Activated naive CD4-positive, alpha-beta T cell treated with anti-CD3 and anti-CD28 coated beads, Interleukin-2, amount 10 ng/mL, durations not matched to agents 7 days and 5 days (primary cell): ENCODE measurements at regions not wholly inside any gene's neighbourhood (a gene's known extent, or its start where the extent isn't known, plus 50 kb on each side); places are given as distances from the start of the nearest gene placed in this dataset.

Experiments
- CTCF ChIA-PET: fragments of 350-600 bp; sonication (Branson Sonifier 250); formaldehyde crosslinking; loops from one replicate; lab custom pipeline; 2021; ENCODE audit warnings: antibody characterized with exemption; lab: Charles Lee
- DNase-seq: peaks from one replicate; pipeline ENCODE4 v3.0.0-alpha.2; 2020
- H3K27ac Mint-ChIP-seq: one replicate; pipeline ENCODE4 v1.8.0; 2021; ENCODE audit warnings: mild to moderate bottlenecking, moderate library complexity, mixed read lengths
- H3K27me3 Mint-ChIP-seq: one replicate; pipeline ENCODE4 v1.8.0; 2021; ENCODE audit warnings: mild to moderate bottlenecking, mixed read lengths
- H3K36me3 Mint-ChIP-seq: one replicate; pipeline ENCODE4 v1.8.0; 2021; ENCODE audit warnings: mixed read lengths
- H3K4me1 Mint-ChIP-seq: one replicate; pipeline ENCODE4 v1.8.0; 2021; ENCODE audit warnings: mixed read lengths
- H3K4me3 Mint-ChIP-seq: one replicate; pipeline ENCODE4 v1.8.0; 2021; ENCODE audit warnings: mild to moderate bottlenecking, moderate library complexity, mixed read lengths
- H3K9me3 Mint-ChIP-seq: one replicate; pipeline ENCODE4 v1.8.0; 2021; ENCODE audit warnings: mixed read lengths

DNA sequence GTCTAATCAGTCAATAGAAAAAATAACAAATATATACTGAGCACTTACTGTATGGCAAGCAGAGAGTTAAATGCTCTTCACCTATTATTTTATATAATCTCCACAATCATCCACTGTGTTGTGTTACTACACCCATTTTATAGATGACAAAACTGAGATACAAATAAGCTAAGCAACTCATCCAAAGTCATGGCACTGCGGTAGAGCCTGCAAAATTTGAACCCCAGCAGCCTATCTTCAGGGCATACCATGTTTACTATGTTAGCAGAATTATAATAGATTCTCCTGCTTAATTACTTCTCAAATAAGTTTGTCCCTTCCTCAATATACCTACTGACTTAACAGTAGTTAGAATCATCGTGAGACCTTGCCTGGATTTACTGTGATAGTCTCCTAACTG, 53.6 kb upstream of the PCED1B start:
- H3K9me3 Mint-ChIP-seq: no peaks in the 10 kb centered on the region
- peaks cover 7% of the 10 kb centered on the region for H3K27me3 Mint-ChIP-seq
- H3K27ac Mint-ChIP-seq: no peak overlapping the region
- H3K4me1 Mint-ChIP-seq: peaks cover 3% of the 10 kb centered on the region
- H3K4me3 Mint-ChIP-seq: no peak overlapping the region
- H3K36me3 Mint-ChIP-seq: no peaks in the 10 kb centered on the region
- CTCF ChIA-PET: no interaction called here
- DNase-seq: no peak

DNA sequence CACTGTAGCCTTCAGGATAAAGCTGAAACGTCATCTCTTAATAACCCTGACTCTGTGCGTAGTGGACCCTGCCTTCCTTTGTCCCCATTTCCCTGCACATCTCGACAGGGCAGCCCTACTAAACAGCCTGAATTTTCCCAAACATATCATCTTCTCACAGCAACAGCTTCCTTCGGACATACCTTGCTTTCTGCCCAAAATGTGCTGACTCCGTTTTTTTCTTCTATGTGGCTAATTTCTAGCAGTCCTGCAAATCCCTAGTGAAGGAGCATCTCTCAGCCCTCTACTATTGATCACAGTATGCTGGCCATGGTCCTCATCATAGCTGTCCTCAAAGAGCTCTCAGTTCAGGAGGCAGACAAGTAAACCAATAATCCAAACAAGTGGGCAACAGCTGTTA, 53.1 kb upstream of the PCED1B start:
- no peaks in the 10 kb centered on the region for H3K36me3 Mint-ChIP-seq
- CTCF ChIA-PET: no interaction called here

More for the DNA sequence above, 53.1 kb upstream of the PCED1B start:
- Mint-ChIP-seq H3K27me3 (peaks cover 7% of the 10 kb centered on the region), H3K27ac (no peak overlapping the region), H3K4me3 (no peak overlapping the region), H3K4me1 (peaks cover 3% of the 10 kb centered on the region), H3K9me3 (no peaks in the 10 kb centered on the region)
- DNase-seq: no peak
